OCI-LY7 (cell line): ENCODE measurements at regions not wholly inside any gene's neighbourhood (a gene's known extent, or its start where the extent isn't known, plus 50 kb on each side); places are given as distances from the start of the nearest gene placed in this dataset.
"Not testable (repeated sequence)": the region's sequence is repeated elsewhere in the genome, so short reads cannot be mapped to it uniquely, and the experiment has no call there.

Source experiments
- BruUV-seq: library from RNA; stranded (reverse); fragments of 400-500 nt; replicated peaks from 2 replicates; lab custom pipeline; 2021; lab: Mats Ljungman, UMichigan
- CTCF ChIA-PET: fragments of 300-600 bp; sonication (Branson Sonifier 250); formaldehyde crosslinking; loops from one replicate; lab custom pipeline; 2022; ENCODE audit warnings: antibody characterized with exemption; ENCODE audit not compliant: unreplicated experiment; lab: Charles Lee
- POLR2A ChIA-PET: fragments of 300-600 bp; sonication (Branson Sonifier 250); formaldehyde crosslinking; loops from one replicate; lab custom pipeline; 2022; ENCODE audit warnings: antibody characterized with exemption; lab: Charles Lee
- DNase-seq: peaks from one replicate; pipeline ENCODE4 v3.0.0-alpha.2; 2015; ENCODE audit warnings: low spot score
- H2AFZ ChIP-seq: fragments of 200-600 bp; sonication (generic), shearing (Covaris generic); 2 replicates; pipeline ENCODE4 v1.6.1; 2014; ENCODE audit warnings: mild to moderate bottlenecking, antibody characterized with exemption, low read length, moderate library complexity
- H3K27ac ChIP-seq: fragments of 200-600 bp; sonication (generic); 2 replicates; pipeline ENCODE4 v1.5.1; 2014; ENCODE audit warnings: mixed run types, low read depth, mild to moderate bottlenecking, moderate library complexity, low read length, inconsistent platforms; ENCODE audit not compliant: poor library complexity, severe bottlenecking
- H3K36me3 ChIP-seq: fragments of 200-600 bp; sonication (generic); 2 replicates; pipeline ENCODE4 v1.6.1; 2014; ENCODE audit warnings: mild to moderate bottlenecking, antibody characterized with exemption, low read length, moderate library complexity, mixed read lengths; ENCODE audit not compliant: insufficient read depth
- H3K4me1 ChIP-seq: fragments of 200-600 bp; sonication (generic); 2 replicates; pipeline ENCODE4 v1.5.1; 2014; ENCODE audit warnings: mild to moderate bottlenecking, low read length; ENCODE audit not compliant: insufficient read depth, poor library complexity, severe bottlenecking
- H3K4me2 ChIP-seq: fragments of 200-600 bp; sonication (generic); 2 replicates; pipeline ENCODE4 v1.6.1; 2014; ENCODE audit warnings: mild to moderate bottlenecking, low read length
- H3K4me3 ChIP-seq: fragments of 200-600 bp; sonication (generic); 2 replicates; pipeline ENCODE4 v1.5.1; 2014; ENCODE audit warnings: mild to moderate bottlenecking, low read depth, low read length; ENCODE audit not compliant: poor library complexity, severe bottlenecking
- H3K79me2 ChIP-seq: fragments of 200-600 bp; sonication (generic); 2 replicates; pipeline ENCODE4 v1.6.1; 2016; ENCODE audit warnings: low read depth, mild to moderate bottlenecking, low read length, moderate library complexity, mixed read lengths; ENCODE audit not compliant: insufficient read depth
- H3K9me2 ChIP-seq: fragments of 200-600 bp; sonication (generic); 2 replicates; pipeline ENCODE4 v1.6.1; 2016; ENCODE audit warnings: mild to moderate bottlenecking, low read length, mixed read lengths; ENCODE audit not compliant: insufficient read depth
- H3K9me3 ChIP-seq: fragments of 200-600 bp; sonication (generic); 2 replicates; pipeline ENCODE4 v1.6.1; 2014; ENCODE audit warnings: mild to moderate bottlenecking, mixed run types, low read length, mixed read lengths
- H4K20me1 ChIP-seq: fragments of 200-600 bp; sonication (generic); 2 replicates; pipeline ENCODE4 v1.6.1; 2014; ENCODE audit warnings: mild to moderate bottlenecking, antibody characterized with exemption, low read length, moderate library complexity, mixed read lengths; ENCODE audit not compliant: insufficient read depth
- intact Hi-C: fragments of 100-400 bp; cut with micrococcal nuclease; formaldehyde crosslinking; loops from one replicate; pipeline ENCODE4 v1.10.0; 2022; ENCODE audit not compliant: unreplicated experiment

- H3K9me3 ChIP-seq, H3K79me2 ChIP-seq, H3K9me2 ChIP-seq, BruUV-seq, intact Hi-C loops, DNase-seq, H4K20me1 ChIP-seq, H3K4me3 ChIP-seq, H3K36me3 ChIP-seq, H2AFZ ChIP-seq, H3K4me2 ChIP-seq, H3K27ac ChIP-seq, CTCF ChIA-PET, H3K4me1 ChIP-seq, POLR2A ChIA-PET: not testable (repeated sequence)
Measured at GRCh38 chrX:3914813-3915212, 201.4 kb upstream of the PRKX start.

GRCh38 chrX:3914059-3914458 is 200.6 kb upstream of the PRKX start:
- H3K4me1 ChIP-seq, H3K9me2 ChIP-seq, POLR2A ChIA-PET, CTCF ChIA-PET, H3K4me3 ChIP-seq, H4K20me1 ChIP-seq, DNase-seq, H3K27ac ChIP-seq, H3K36me3 ChIP-seq, intact Hi-C loops, H3K4me2 ChIP-seq, H2AFZ ChIP-seq, H3K9me3 ChIP-seq, H3K79me2 ChIP-seq, BruUV-seq: not testable (repeated sequence)

DNA sequence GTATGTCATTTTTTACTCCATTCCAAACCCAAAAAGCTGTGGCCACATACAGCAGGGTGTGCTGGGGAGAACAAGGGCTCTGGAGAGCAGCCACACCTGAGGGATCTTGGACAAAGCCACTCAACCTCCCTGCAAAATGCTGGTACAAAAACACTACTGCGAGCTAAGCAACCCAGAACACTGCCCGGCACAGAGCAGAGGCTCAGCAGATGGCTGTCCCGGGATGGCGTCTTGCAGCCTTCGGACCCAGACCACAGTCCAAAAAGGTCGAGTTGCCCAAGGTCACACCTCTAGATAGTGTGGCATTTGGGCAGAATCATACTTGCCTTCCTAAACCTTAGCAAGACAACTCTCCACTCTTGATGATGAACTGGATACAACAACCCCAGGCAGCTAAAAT is 197.6 kb upstream of the PRKX start:
- H3K27ac ChIP-seq, H3K9me3 ChIP-seq, H3K36me3 ChIP-seq, BruUV-seq, H3K4me1 ChIP-seq, H3K4me3 ChIP-seq, H2AFZ ChIP-seq, H3K9me2 ChIP-seq, POLR2A ChIA-PET, intact Hi-C loops, H3K79me2 ChIP-seq, H4K20me1 ChIP-seq, CTCF ChIA-PET, H3K4me2 ChIP-seq, DNase-seq: not testable (repeated sequence)

GRCh38 chrX:3910611-3911010 is 197.2 kb upstream of the PRKX start:
- H3K79me2 ChIP-seq, CTCF ChIA-PET, H3K9me2 ChIP-seq, BruUV-seq, POLR2A ChIA-PET, H3K4me1 ChIP-seq, H3K36me3 ChIP-seq, H3K27ac ChIP-seq, DNase-seq, H3K4me3 ChIP-seq, H3K9me3 ChIP-seq, H3K4me2 ChIP-seq, H2AFZ ChIP-seq, intact Hi-C loops, H4K20me1 ChIP-seq: not testable (repeated sequence)

DNA sequence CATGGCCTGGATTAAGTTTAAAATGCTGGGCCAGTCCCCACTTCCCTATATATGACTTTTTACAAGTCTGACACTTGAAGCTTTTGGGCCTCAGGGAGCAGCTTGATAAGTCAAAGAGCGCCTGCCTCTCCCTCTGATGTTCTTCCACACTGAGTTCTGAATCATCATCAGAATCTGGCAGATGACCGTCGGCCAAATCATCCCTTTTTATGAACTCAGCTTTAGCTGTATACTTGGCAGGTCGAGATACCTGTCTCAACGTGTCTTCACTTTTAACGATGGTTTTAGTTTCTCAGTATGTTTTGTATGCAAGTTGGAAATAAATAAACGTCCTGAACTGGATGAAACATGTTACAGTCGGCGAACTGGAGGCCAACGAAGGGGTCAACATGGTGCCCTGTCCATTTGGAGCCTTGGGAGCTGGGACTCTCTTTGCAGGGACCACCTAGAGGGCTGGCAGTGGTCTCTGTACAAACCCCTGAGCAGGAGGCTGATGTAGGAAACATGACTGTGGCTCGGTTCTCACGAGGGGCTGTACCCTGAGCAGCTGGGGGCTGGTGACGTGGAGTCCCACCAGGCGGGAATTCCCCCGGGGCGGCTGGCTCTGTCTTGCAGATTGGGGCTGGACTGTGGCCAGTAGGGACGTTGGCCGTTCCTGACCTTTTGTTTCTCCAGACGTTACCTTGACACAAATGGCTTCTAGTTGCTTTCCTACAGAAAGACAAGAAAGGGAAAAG is 192.2 kb upstream of the PRKX start:
- BruUV-seq, POLR2A ChIA-PET: not testable (repeated sequence)

GRCh38 chrX:3902222-3902621 is 188.8 kb upstream of the PRKX start:
- H3K36me3 ChIP-seq, DNase-seq, H3K4me2 ChIP-seq, CTCF ChIA-PET, H3K4me3 ChIP-seq, H3K27ac ChIP-seq, H2AFZ ChIP-seq, POLR2A ChIA-PET, H3K9me2 ChIP-seq, BruUV-seq, H3K79me2 ChIP-seq, H3K4me1 ChIP-seq, H3K9me3 ChIP-seq, intact Hi-C loops, H4K20me1 ChIP-seq: not testable (repeated sequence)

More for the DNA sequence above, 192.2 kb upstream of the PRKX start:
- H2AFZ ChIP-seq, H3K9me3 ChIP-seq, H3K9me2 ChIP-seq, H3K4me3 ChIP-seq, DNase-seq, H3K79me2 ChIP-seq, H3K4me2 ChIP-seq, H4K20me1 ChIP-seq, H3K4me1 ChIP-seq, H3K36me3 ChIP-seq, CTCF ChIA-PET, H3K27ac ChIP-seq, intact Hi-C loops: not testable (repeated sequence)
